Fibroblast of skin of abdomen (primary cell): ENCODE measurements at regions not wholly inside any gene's neighbourhood (a gene's known extent, or its start where the extent isn't known, plus 50 kb on each side); places are given as distances from the start of the nearest gene placed in this dataset.

ENCODE experiments used
- DNase-seq: peaks from one replicate; pipeline ENCODE4 v3.0.0-alpha.2; 2013

GRCh38 chr12:92529944-92530343 lies 172.8 kb upstream of the PLEKHG7 start:
- DNase-seq, result no peak

- no peak for DNase-seq
Observed at GRCh38 chr12:92528586-92528985, 174.2 kb upstream of the PLEKHG7 start.

DNA sequence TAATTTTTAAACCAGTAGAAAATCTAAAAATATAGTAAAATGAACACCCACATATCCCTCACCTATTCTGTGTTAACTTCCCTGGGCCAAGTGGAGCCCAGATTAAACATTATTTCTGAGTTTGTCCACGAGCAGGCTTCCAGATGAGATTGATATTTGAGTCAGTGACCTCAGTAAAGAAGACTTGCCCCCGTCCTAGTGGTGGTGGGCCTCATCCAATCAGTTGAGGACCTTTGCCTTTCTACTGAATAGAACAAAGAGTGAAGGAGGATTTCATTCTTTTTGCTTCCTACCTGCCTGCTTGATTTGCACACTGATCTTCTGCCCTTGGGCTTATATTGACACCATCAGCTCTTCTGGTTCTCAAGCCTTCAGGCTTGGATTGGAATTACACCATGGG lies 174.7 kb upstream of the PLEKHG7 start:
- DNase-seq, result no peak

- DNase-seq, result no peak
Observed at GRCh38 chr12:92524489-92524888, 178.3 kb upstream of the PLEKHG7 start.

GRCh38 chr12:92520511-92520910 lies 182.3 kb upstream of the PLEKHG7 start:
- DNase-seq, result no peak

DNA sequence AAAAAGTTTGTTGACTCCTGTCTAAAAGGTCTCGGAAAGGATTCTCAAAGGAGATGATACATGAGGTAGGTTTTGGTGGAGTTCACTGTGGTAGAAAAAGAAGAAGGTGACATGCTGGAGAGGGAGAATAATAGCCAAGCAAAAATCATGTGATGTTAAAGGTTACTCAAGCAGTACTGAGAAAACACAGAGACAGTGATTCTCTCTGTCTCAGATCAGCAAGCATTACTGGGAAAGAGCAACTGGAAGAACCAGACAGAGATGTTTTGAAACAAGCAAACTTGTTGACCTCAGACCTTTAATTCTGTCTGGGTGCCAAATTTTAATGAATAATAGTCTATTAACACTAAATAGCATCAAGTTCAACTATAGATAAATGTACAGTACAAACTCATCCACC lies 183.5 kb upstream of the PLEKHG7 start:
- no peak for DNase-seq

DNA sequence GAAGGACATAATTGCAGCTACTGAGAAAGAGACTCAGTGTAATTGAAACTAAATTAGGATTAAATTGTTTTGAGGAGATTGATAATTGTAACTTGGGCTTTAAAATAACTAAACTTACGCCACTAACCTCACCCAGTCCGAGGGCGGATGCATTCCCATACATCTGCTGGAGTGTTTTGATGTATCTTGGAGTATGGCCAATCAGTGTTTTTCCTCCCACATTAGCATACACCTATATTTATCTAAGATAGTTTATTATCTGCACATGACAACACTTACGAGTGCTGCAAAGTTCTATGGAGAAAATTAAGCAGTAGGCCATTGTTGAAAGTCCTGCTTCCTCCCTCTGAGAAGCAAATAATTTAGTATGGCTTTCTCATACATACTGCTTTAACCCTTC lies 184.7 kb upstream of the PLEKHG7 start:
- no peak for DNase-seq

- DNase-seq, result no peak
Observed at GRCh38 chr12:92516277-92516600, 186.6 kb upstream of the PLEKHG7 start.

DNA sequence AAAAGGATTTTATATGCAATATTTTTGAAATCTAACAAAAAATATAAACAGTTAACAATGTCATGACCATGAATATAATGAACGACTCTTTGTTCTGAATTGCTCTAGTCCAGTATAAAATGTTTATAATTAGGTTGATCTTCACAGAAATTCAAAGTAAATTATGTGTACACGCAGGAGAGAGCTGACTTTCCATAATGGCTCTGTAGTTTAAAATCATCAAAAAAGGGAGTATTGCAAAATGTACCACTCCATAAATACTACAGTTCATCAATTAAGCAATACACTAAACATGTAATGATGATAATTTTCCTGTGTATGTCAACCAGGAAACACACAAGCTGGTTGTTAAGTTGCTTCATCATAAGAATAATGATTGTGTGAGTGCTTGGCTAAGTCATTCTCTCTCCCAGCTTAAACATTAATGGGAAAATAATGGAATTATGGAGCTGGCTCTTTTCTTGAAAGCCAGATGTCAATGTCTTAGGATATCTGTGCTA lies 189.5 kb upstream of the PLEKHG7 start:
- DNase-seq, result no peak

- DNase-seq, result no peak
Observed at GRCh38 chr12:92511786-92512185, 191.0 kb upstream of the PLEKHG7 start.

GRCh38 chr12:92509156-92509738 lies 193.5 kb upstream of the PLEKHG7 start:
- DNase-seq, result no peak

DNA sequence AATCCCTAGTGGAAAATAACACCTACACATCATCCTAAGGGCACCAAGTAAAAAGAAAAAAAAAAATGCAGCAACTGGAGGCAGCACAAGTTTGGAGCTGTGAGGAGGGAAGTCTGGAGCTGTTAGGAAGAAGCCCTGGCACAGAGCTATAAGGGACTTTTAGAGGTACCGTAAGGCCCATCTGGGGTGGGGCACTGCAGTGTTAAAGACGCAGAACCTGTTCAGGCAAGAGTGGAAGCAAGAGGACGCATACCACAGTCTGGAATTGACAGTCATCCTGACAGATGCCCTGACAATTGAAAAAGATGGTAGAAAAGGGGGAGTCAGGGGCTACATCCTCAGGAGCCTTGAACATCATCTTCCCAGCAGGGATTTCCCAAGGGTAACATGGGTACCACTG lies 195.9 kb upstream of the PLEKHG7 start:
- no peak for DNase-seq

- DNase-seq, result no peak
Observed at GRCh38 chr12:92506460-92506859, 196.3 kb upstream of the PLEKHG7 start.

DNA sequence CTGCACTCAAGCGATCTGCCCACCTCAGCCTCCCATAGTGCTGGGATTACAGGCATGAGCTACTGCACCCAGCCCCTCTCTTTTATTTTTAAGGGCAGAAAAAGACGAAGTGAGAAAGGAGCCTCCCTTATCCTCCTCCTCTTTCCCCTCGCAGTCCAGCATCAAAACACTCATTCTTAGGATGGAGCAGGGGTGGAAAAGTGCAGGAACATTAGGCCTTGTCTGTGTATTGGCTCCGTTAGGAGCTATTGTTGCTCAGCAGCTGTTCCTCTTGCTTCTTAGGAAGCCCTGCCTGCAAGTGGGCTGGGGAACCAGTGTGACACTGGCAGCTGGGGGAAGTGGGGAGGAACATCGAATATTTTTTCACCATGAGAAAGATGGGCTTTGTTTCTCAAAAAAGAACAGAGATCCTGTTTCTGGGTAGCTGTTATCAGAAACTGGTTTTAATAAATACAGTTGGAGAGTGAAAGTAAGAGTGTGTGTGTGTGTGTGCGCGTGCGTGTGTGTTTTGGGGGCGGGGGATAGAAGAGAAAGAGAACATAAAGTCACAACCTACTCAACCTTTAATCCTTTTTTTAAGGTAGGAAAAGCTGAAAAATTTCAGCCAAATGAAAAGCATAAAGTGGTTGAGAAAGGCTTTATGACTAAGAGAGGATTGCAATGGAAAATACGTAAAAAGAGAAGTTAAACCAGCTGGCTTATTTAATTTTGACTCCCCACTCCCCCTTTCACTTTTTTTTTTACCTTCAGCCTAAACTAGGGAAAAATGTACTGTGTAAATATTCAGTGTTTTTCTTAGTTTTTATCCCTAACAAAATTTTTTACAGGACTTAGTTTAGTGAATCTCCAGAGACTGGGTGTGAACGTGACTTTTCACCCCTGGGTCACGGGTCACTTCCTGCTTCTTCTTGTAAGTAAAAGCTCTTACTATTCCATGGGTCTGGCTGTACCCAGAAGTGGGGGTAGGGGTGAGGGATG lies 197.2 kb upstream of the PLEKHG7 start:
- peak; percentile 16 for DNase-seq

GRCh38 chr12:92504594-92504981 lies 198.2 kb upstream of the PLEKHG7 start:
- no peak for DNase-seq

GRCh38 chr12:92503971-92504593 lies 198.7 kb upstream of the PLEKHG7 start:
- no peak for DNase-seq

DNA sequence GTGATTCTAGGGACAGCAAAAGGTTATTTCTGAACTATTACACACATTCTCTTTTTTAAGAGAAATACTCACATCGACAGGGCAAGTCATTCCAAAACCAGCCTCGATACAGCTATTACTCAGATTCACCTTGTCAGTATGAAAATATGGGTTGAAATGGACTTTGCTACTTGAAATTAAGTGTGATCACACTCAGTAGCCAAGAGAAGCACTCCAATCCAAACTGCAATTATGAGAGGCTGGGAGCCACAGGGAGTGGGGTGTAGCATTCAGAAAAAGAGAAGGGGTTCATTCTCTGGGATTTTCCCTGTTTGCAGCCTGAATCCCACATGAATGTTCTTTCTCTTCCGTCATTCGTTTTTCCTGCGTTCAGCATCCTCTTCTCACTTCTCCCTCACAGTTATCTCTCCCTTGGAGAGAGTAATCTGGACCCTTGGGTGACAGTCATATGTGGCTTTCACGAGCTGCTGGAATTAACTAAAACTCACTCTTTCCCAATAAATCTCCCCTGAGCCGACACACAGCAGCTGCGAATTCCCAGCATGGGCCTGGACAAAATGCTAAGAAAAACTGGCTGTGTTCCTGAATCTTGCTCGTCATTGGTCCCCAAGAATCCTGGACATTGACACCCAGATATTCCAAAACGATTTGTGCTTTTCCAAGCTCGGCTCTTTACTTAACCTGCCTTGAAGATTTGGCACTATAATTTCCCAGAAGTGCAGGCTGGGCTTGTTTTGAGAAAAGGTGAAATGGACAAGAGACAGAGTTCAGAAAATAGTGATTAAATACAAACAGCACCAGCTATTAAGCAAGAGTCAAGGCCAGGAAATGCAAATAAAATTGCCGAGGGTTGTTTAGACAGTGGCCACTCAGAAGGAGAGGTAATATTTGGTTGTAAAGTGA lies 199.5 kb upstream of the PLEKHG7 start:
- no peak for DNase-seq

- DNase-seq, result no peak
Observed at GRCh38 chr12:92502417-92503028, 200.3 kb upstream of the PLEKHG7 start.

DNA sequence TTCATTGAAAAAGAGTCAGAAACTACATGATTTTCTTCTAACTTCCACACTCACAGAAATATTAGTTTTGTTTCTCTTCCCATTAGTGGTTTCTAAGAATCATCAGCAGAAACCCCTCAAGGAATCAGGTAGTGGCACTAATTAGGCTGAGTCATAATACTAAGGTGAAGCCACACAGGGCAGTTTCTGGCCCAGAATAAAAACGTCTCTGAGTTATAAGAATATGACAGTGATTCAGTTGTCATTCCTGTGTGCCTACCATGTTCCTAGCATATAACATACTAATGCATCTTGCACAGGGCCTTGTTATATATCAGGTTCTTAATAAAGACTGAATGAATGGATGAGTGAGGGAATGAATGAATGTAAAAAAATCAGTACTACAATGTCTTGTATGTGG lies 206.0 kb upstream of the PLEKHG7 start:
- DNase-seq, result no peak

DNA sequence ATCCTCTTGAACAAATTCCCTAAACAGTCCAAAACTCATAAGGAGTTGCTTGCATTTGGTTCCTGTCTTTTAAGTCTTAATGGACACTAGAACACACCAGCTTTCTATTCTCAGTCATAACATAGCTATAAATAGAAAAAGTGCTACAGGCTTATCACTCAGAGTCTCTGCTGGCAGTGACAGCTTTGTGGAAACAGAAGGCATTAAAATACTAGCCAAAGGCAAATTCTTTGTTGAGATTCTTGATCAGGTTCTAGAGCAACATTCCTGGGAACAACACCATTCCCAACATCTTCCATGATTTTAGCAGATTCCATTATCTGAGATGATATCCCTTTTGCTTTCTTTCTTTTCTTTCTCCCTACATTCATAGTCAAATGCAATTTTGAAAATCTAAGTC lies 207.7 kb upstream of the PLEKHG7 start:
- no peak for DNase-seq

DNA sequence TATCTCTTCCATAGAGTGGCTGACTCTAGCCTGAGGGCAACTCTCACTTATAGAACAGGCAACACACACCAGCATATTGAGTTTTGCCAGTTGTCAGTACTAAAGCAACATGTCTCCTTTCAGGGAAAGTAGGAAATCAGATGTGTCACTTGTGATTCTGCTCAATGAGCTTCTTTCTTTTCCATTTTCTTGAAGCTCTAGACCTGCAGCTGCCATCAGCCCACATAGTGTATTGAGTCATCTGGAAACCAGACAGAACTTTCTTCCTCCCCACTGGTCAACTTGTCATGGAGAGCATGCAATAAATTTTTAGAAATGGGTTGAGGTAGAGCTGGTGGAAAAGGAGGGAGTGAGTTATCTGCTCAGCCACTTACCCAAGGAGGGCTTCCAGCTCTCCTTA lies 209.0 kb upstream of the PLEKHG7 start:
- no peak for DNase-seq

DNA sequence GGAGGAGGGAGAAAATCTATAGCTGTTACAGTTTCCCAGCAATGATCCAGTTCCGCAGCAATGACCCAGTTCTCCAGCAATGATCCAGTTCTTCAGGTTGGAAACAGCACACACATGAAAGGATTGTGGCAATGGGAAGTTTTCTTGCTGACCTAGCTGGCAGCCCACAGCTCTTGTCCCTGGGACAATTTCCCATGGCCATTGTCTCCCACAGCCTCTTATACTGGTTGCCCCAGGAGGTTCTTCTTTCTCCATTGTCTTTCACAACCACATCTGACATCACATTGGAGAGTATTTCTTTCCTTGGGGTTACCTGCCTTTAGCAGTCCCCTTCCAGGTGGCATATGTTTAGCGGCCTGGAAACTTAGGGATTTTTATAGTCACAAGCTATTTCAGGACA lies 209.8 kb upstream of the PLEKHG7 start:
- no peak for DNase-seq
